IMR-90 (cell line): ENCODE measurements at regions not wholly inside any gene's neighbourhood (a gene's known extent, or its start where the extent isn't known, plus 50 kb on each side); places are given as distances from the start of the nearest gene placed in this dataset.

Experiments used
- ATAC-seq: fragments of 200-7000 bp; cut with Tn5 transposase; 2 replicates; pipeline ENCODE4 v1.9.1; 2020; ENCODE audit warnings: low read depth, mild to moderate bottlenecking, moderate library complexity
- BruUV-seq: library from RNA; stranded (reverse); fragments of 400-500 nt; replicated peaks from 2 replicates; lab custom pipeline; 2021; lab: Mats Ljungman, UMichigan
- CTCF ChIA-PET: fragments of 300-600 bp; formaldehyde crosslinking; extraction: SDS; loops from one replicate; lab custom pipeline; 2021; ENCODE audit warnings: antibody characterized with exemption; lab: Yijun Ruan, JAX
- POLR2A ChIA-PET: fragments of 300-600 bp; sonication (Branson Sonifier 250); formaldehyde crosslinking; loops from one replicate; lab custom pipeline; 2022; ENCODE audit warnings: antibody characterized with exemption; ENCODE audit not compliant: unreplicated experiment; lab: Charles Lee
- DNase-seq: peaks from one replicate; pipeline ENCODE4 v3.0.0; 2013
- H2AFZ ChIP-seq: replicated peaks from 2 replicates; pipeline ENCODE3; 2013; ENCODE audit warnings: low read length, mild to moderate bottlenecking; ENCODE audit not compliant: poor library complexity
- H2AK5ac ChIP-seq: 2 replicates; pipeline ENCODE4 v1.6.1; 2013; ENCODE audit warnings: low read depth, low read length, inconsistent platforms
- H2AK9ac ChIP-seq: replicated peaks from 2 replicates; pipeline ENCODE3; 2013; ENCODE audit warnings: mild to moderate bottlenecking, low read depth, low read length, moderate library complexity; ENCODE audit not compliant: poor library complexity
- H2BK120ac ChIP-seq: 2 replicates; pipeline ENCODE4 v1.6.1; 2013; ENCODE audit warnings: low read depth, low read length, inconsistent platforms
- H2BK15ac ChIP-seq: 3 replicates; pipeline ENCODE4 v1.6.1; 2013; ENCODE audit warnings: low read depth, low read length, inconsistent platforms
- H2BK20ac ChIP-seq: 2 replicates; pipeline ENCODE4 v1.6.1; 2013; ENCODE audit warnings: low read depth, mild to moderate bottlenecking, inconsistent platforms, low read length, moderate library complexity
- H2BK5ac ChIP-seq: 2 replicates; pipeline ENCODE4 v1.6.1; 2013; ENCODE audit warnings: mild to moderate bottlenecking, low read depth, low read length, inconsistent platforms; ENCODE audit not compliant: poor library complexity, severe bottlenecking
- H3K14ac ChIP-seq: replicated peaks from 2 replicates; pipeline ENCODE4 v1.6.1; 2013; ENCODE audit warnings: low read depth, low read length, inconsistent platforms
- H3K18ac ChIP-seq: 2 replicates; pipeline ENCODE4 v1.6.1; 2013; ENCODE audit warnings: low read depth, low read length, control low read depth
- H3K23ac ChIP-seq: 2 replicates; pipeline ENCODE4 v1.6.1; 2013; ENCODE audit warnings: low read depth, low read length, inconsistent platforms
- H3K27ac ChIP-seq: 2 replicates; pipeline ENCODE4 v1.5.1; 2013; ENCODE audit warnings: mild to moderate bottlenecking, control low read depth, low read length; ENCODE audit not compliant: insufficient read depth
- H3K27me3 ChIP-seq: 2 replicates; pipeline ENCODE4 v1.6.1; 2013; ENCODE audit warnings: low read length; ENCODE audit not compliant: control insufficient read depth, insufficient read depth
- H3K36me3 ChIP-seq: 2 replicates; pipeline ENCODE4 v1.6.1; 2013; ENCODE audit warnings: low read length, mixed read lengths; ENCODE audit not compliant: control insufficient read depth, insufficient read depth
- H3K4ac ChIP-seq: 2 replicates; pipeline ENCODE4 v1.6.1; 2013; ENCODE audit warnings: low read depth, low read length, inconsistent platforms
- H3K4me1 ChIP-seq: 2 replicates; pipeline ENCODE4 v1.6.1; 2013; ENCODE audit warnings: low read length, mixed read lengths; ENCODE audit not compliant: control insufficient read depth, insufficient read depth
- H3K4me2 ChIP-seq: 2 replicates; pipeline ENCODE4 v1.6.1; 2013; ENCODE audit warnings: low read depth, mild to moderate bottlenecking, control low read depth, low read length, moderate library complexity
- H3K4me3 ChIP-seq: 2 replicates; pipeline ENCODE4 v1.5.1; 2013; ENCODE audit warnings: low read depth, mild to moderate bottlenecking, control low read depth, low read length, moderate library complexity; ENCODE audit not compliant: insufficient read depth
- H3K56ac ChIP-seq: 2 replicates; pipeline ENCODE4 v1.6.1; 2013; ENCODE audit warnings: low read length, inconsistent platforms; ENCODE audit not compliant: insufficient read depth; ENCODE audit errors: extremely low read depth
- H3K79me1 ChIP-seq, 2 experiments: 2 replicates each; pipeline ENCODE4 v1.6.1; 2013; ENCODE audit warnings: low read length in 2 of 2, inconsistent platforms in 1 of 2, low read depth in 1 of 2
- H3K9ac ChIP-seq: 2 replicates; pipeline ENCODE4 v1.6.1; 2013; ENCODE audit warnings: low read depth, low read length, control low read depth
- H3K9me1 ChIP-seq: 2 replicates; pipeline ENCODE4 v1.6.1; 2013; ENCODE audit warnings: low read length, inconsistent platforms; ENCODE audit not compliant: insufficient read depth
- H3K9me3 ChIP-seq: 2 replicates; pipeline ENCODE4 v1.6.1; 2013; ENCODE audit warnings: low read length; ENCODE audit not compliant: control insufficient read depth, insufficient read depth
- H4K20me1 ChIP-seq: 2 replicates; pipeline ENCODE4 v1.6.1; 2013; ENCODE audit warnings: low read length, inconsistent platforms; ENCODE audit not compliant: insufficient read depth
- H4K5ac ChIP-seq: 2 replicates; pipeline ENCODE4 v1.6.1; 2013; ENCODE audit warnings: mild to moderate bottlenecking, low read depth, low read length, control low read depth
- H4K8ac ChIP-seq, 2 experiments: 2 replicates each; pipeline ENCODE4 v1.6.1; 2013; ENCODE audit warnings: low read depth in 2 of 2, low read length in 2 of 2, control low read depth in 1 of 2, inconsistent platforms in 1 of 2
- H4K91ac ChIP-seq: 2 replicates; pipeline ENCODE4 v1.6.1; 2013; ENCODE audit warnings: low read depth, low read length, inconsistent platforms; ENCODE audit not compliant: insufficient read depth
- CEBPB ChIP-seq: IDR thresholded peaks from 2 replicates; pipeline ENCODE4 v1.6.1; 2012; ENCODE audit warnings: low read depth, low read length, improper control_type of control experiment
- FOS ChIP-seq: fragments of 150-350 bp; IDR thresholded peaks from 2 replicates; pipeline ENCODE4 v1.6.1; 2016; ENCODE audit warnings: low read depth, low read length
- MAFK ChIP-seq: IDR thresholded peaks from 2 replicates; pipeline ENCODE4 v1.6.1; 2012; ENCODE audit warnings: low read depth, low read length, improper control_type of control experiment
- NFE2L2 ChIP-seq: fragments of 150-350 bp; IDR thresholded peaks from 2 replicates; pipeline ENCODE4 v1.6.1; 2016; ENCODE audit warnings: low read depth, mild to moderate bottlenecking, low read length
- POLR2A ChIP-seq: IDR thresholded peaks from 2 replicates; pipeline ENCODE4 v1.6.1; 2012; ENCODE audit warnings: mild to moderate bottlenecking, low read depth, low read length
- RAD21 ChIP-seq: IDR thresholded peaks from 2 replicates; pipeline ENCODE4 v1.6.1; 2012; ENCODE audit warnings: low read length, improper control_type of control experiment
- RCOR1 ChIP-seq: IDR thresholded peaks from 2 replicates; pipeline ENCODE4 v1.6.1; 2012; ENCODE audit warnings: mild to moderate bottlenecking, low read length, improper control_type of control experiment; ENCODE audit not compliant: insufficient replicate concordance
- RFX5 ChIP-seq: IDR thresholded peaks from 2 replicates; pipeline ENCODE4 v1.8.0; 2012; ENCODE audit warnings: low read depth, mild to moderate bottlenecking, low read length, moderate library complexity
- WGBS, 2 experiments: methylation state at CpG; one replicate each; pipeline versions ENCODE4 v1.1.5 to v1.1.7; 2013; ENCODE audit warnings: missing lambda C conversion rate in 2 of 2; ENCODE audit not compliant: insufficient read length in 1 of 2; ENCODE audit errors: extremely low coverage in 2 of 2; 5-methylcytosine and 5-hydroxymethylcytosine counted together
- dilution Hi-C: fragments of 300-500 bp; cut with HindIII; formaldehyde crosslinking; loops from one replicate; pipeline ENCODE4 v1.14.3; 2018; ENCODE audit warnings: low sequenced_read_pairs; ENCODE audit not compliant: unreplicated experiment
- in situ Hi-C: fragments of 300-500 bp; cut with MboI; formaldehyde crosslinking; loops from 3 replicates; pipeline ENCODE4 v1.14.3; 2019; ENCODE audit warnings: low sequenced_read_pairs, inconsistent platforms, mixed read lengths
- intact Hi-C: fragments of 100-400 bp; cut with micrococcal nuclease; formaldehyde crosslinking; loops from 2 replicates; pipeline ENCODE4 v1.10.0; 2022
- TF ChIP-seq, protein P1 (sequence below): fragments of 150-350 bp; IDR thresholded peaks from 2 replicates; pipeline ENCODE4 v1.6.1; 2016; ENCODE audit warnings: low read depth, mild to moderate bottlenecking, low read length, moderate library complexity, borderline replicate concordance
- TF ChIP-seq, protein P2 (sequence below): conservative IDR thresholded peaks from 2 replicates; pipeline ENCODE4 v1.5.1; 2012; ENCODE audit warnings: mild to moderate bottlenecking, low read depth, low read length, improper control_type of control experiment
- TF ChIP-seq, protein P3 (sequence below): fragments of 150-350 bp; IDR thresholded peaks from 2 replicates; pipeline ENCODE4 v1.6.1; 2017; ENCODE audit warnings: mild to moderate bottlenecking, antibody characterized with exemption, low read length, low read depth

DNA sequence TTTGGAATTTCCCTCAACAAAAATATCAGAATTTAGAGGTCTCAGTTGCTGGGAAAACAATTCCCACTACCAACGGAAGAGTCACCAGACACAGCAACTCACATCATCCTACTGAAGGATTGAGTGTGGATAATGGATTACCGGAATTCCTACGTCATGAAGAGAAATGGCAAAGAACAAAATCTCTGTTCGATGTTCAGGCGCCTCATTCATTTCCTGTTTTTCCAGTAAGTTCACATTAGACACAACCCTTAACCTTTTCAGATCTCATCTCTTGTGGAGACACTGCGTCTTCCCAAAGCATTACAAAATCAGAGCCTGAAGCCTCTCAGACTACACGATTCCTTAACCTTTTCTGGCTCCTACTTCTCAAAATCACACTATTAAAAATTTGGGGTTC, 58.5 kb upstream of the CPEB2 start:
- no peak overlapping the region for H2BK5ac ChIP-seq
- H3K23ac ChIP-seq = no peak overlapping the region
- no peak overlapping the region for H3K4me2 ChIP-seq
- H2AK5ac ChIP-seq = no peak overlapping the region
- dilution Hi-C loops (no loop called here), intact Hi-C loops (no loop called here), in situ Hi-C loops (no loop called here)
- H3K14ac ChIP-seq = no peak overlapping the region
- ChIA-PET CTCF (no interaction called here), POLR2A (no interaction called here)
- H3K56ac ChIP-seq = no peak overlapping the region
- TF ChIP-seq, protein P1, sequence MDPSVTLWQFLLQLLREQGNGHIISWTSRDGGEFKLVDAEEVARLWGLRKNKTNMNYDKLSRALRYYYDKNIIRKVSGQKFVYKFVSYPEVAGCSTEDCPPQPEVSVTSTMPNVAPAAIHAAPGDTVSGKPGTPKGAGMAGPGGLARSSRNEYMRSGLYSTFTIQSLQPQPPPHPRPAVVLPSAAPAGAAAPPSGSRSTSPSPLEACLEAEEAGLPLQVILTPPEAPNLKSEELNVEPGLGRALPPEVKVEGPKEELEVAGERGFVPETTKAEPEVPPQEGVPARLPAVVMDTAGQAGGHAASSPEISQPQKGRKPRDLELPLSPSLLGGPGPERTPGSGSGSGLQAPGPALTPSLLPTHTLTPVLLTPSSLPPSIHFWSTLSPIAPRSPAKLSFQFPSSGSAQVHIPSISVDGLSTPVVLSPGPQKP = no peak
- TF ChIP-seq NFE2L2 = no peak
- no peak for TF ChIP-seq MAFK
- TF ChIP-seq FOS = no peak
- TF ChIP-seq, protein P2, sequence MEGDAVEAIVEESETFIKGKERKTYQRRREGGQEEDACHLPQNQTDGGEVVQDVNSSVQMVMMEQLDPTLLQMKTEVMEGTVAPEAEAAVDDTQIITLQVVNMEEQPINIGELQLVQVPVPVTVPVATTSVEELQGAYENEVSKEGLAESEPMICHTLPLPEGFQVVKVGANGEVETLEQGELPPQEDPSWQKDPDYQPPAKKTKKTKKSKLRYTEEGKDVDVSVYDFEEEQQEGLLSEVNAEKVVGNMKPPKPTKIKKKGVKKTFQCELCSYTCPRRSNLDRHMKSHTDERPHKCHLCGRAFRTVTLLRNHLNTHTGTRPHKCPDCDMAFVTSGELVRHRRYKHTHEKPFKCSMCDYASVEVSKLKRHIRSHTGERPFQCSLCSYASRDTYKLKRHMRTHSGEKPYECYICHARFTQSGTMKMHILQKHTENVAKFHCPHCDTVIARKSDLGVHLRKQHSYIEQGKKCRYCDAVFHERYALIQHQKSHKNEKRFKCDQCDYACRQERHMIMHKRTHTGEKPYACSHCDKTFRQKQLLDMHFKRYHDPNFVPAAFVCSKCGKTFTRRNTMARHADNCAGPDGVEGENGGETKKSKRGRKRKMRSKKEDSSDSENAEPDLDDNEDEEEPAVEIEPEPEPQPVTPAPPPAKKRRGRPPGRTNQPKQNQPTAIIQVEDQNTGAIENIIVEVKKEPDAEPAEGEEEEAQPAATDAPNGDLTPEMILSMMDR = no peak
- no peak for TF ChIP-seq RFX5
- TF ChIP-seq RCOR1 = no peak
- TF ChIP-seq POLR2A = no peak
- no peak for TF ChIP-seq RAD21
- no peak for TF ChIP-seq CEBPB
- TF ChIP-seq, protein P3, sequence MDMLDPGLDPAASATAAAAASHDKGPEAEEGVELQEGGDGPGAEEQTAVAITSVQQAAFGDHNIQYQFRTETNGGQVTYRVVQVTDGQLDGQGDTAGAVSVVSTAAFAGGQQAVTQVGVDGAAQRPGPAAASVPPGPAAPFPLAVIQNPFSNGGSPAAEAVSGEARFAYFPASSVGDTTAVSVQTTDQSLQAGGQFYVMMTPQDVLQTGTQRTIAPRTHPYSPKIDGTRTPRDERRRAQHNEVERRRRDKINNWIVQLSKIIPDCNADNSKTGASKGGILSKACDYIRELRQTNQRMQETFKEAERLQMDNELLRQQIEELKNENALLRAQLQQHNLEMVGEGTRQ = no peak
- H3K9me1 ChIP-seq = no peaks in the 10 kb centered on the region
- no peak overlapping the region for H2AFZ ChIP-seq
- no peak overlapping the region for H2AK9ac ChIP-seq
- no peaks in the 10 kb centered on the region for H3K79me1 ChIP-seq
- no peak overlapping the region for H4K8ac ChIP-seq
- DNase-seq = no peak
- no peaks in the 10 kb centered on the region for H3K9me3 ChIP-seq
- no peak overlapping the region for H2BK20ac ChIP-seq
- no peak overlapping the region for H3K18ac ChIP-seq
- no peak overlapping the region for H4K91ac ChIP-seq
- no peaks in the 10 kb centered on the region for H3K36me3 ChIP-seq
- no peaks in the 10 kb centered on the region for H3K4me1 ChIP-seq
- H3K4ac ChIP-seq = no peak overlapping the region
- no peak overlapping the region for H2BK120ac ChIP-seq
- BruUV-seq = no TSS peak
- no peak overlapping the region for H2BK15ac ChIP-seq
- H3K4me3 ChIP-seq = no peak overlapping the region
- no peaks in the 10 kb centered on the region for H4K20me1 ChIP-seq
- H4K5ac ChIP-seq = no peak overlapping the region
- H3K9ac ChIP-seq = no peak overlapping the region
- no peaks in the 10 kb centered on the region for H3K27me3 ChIP-seq
- no peak overlapping the region for H3K27ac ChIP-seq
- no peak for ATAC-seq
- no CpG with 5 or more reads among the region's 7 CpGs for WGBS, 2 experiments
